ENCODE measurements at regions not wholly inside any gene's neighbourhood (a gene's known extent, or its start where the extent isn't known, plus 50 kb on each side); places are given as distances from the start of the nearest gene placed in this dataset.

- intact Hi-C loops (cut with DNase I), result no loop called here
- no peak for DNase-seq (ENCODE audit: low spot score)
These were observed 269.8 kb downstream of the HACE1 start for GRCh38 chr6:104589940-104590339.

GRCh38 chr6:104585646-104586045 is 274.1 kb downstream of the HACE1 start:
- intact Hi-C loops (cut with DNase I), result no loop called here
- no peak for DNase-seq (ENCODE audit: low spot score)

- no peak for DNase-seq (ENCODE audit: low spot score)
- intact Hi-C loops (cut with DNase I), result no loop called here
These were observed 279.3 kb downstream of the HACE1 start for GRCh38 chr6:104580452-104580851.

GRCh38 chr6:104579310-104579863 is 280.3 kb downstream of the HACE1 start:
- intact Hi-C loops (cut with DNase I), result no loop called here
- DNase-seq (ENCODE audit: low spot score), result no peak

DNA sequence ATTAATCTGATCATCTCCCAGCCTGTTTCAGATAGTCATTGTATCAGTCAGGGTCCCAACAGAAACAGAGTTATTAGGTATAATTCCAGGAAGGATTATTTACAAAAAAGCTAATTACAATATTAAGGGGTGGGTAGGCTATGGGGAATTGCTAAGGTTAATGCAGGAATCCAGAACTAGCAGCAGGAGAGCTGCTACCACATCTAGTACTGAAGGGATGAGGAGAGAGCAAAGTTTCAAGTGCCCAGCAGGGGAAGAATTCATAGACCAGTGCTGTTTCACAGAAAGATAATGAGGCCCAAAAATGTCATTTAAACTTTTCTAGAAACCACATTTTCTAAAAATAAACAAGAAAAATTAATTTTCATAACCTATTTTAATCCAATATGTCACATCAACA is 284.2 kb downstream of the HACE1 start:
- intact Hi-C loops (cut with DNase I), result no loop called here
- DNase-seq (ENCODE audit: low spot score), result no peak

- intact Hi-C loops (cut with DNase I), result no loop called here
- no peak for DNase-seq (ENCODE audit: low spot score)
These were observed 285.5 kb downstream of the HACE1 start for GRCh38 chr6:104574135-104574750.

- intact Hi-C loops (cut with DNase I), result no loop called here
- DNase-seq (ENCODE audit: low spot score), result no peak
These were observed 286.4 kb downstream of the HACE1 start for GRCh38 chr6:104573350-104573749.

- intact Hi-C loops (cut with DNase I), result no loop called here
- DNase-seq (ENCODE audit: low spot score), result no peak
These were observed 286.8 kb downstream of the HACE1 start for GRCh38 chr6:104572901-104573300.

GRCh38 chr6:104566411-104566810 is 293.3 kb downstream of the HACE1 start:
- DNase-seq (ENCODE audit: low spot score), result no peak
- intact Hi-C loops (cut with DNase I), result no loop called here

DNA sequence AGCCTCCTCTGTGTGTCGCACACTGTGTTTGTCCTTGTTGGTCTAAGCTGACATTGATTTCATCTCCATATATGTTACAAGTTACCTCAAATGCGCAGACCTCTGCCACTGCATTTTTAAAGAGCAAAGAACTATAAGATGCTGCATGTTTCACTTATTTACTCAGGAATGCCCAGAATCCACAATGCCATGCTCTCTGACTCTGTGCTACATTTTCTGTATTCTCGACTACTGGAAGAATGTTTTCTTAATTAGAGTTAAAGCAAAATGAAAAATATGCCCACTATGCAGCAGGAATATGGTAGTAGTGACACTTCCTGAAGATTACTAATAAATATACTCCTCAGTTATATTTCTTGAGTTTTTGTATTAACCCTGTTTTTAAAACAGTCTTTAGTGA is 296.4 kb downstream of the HACE1 start:
- no peak for DNase-seq (ENCODE audit: low spot score)
- intact Hi-C loops (cut with DNase I), result no loop called here

DNA sequence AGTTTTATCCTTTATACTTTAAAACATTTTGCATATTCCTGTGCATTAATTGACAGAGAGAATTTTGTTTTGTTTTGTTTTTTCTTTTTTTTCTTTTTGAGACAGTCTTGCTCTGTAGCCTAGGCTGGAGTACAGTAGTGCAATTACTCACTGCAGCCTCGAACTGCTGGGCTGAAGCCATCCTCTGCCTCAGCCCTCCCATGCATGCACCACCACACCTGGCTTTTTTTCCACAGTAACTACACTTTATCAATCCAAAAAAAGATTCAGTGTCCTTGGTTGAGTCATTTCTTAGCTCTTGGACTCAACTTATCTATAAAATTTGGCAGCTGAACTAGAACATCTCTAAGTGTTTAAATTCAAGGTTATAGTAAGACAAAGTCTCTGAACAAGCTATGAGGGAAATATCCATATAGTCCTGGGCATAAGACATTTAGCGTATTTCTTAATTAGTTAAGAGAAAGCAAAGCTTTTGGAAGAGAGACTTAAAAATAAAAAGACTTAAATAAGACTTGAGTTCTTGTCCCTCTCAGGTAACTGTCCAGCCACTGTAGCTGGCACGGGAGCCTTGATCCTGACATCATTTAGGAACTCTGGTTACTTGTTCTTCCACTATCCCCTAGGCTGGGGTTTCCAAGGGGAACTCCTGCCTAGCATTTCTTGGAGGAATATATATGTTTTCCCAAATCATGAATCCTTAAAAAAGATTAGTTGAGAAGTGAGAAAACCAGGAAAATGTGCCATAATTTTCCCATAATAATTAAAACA is 300.1 kb downstream of the HACE1 start:
- no peak for DNase-seq (ENCODE audit: low spot score)
- intact Hi-C loops (cut with DNase I), result no loop called here

DNA sequence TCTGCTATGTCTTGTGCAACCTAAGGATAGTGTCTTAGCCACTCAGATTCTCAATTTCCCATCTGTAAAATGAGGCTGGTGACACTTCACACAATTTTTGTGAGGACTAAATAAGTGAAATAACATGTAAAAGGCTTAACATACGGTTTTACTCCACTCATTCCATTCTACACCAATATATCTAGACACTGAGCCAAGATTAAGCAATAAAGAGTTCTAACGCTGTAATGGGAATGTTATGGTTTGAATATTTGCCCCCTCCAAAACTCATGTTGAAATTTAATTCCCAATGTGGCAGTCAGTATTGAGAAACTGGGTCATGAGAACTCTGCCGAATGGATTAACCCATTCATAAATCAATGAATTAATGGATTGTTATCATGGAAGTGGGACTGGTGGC is 301.0 kb downstream of the HACE1 start:
- DNase-seq (ENCODE audit: low spot score), result no peak
- intact Hi-C loops (cut with DNase I), result no loop called here

DNA sequence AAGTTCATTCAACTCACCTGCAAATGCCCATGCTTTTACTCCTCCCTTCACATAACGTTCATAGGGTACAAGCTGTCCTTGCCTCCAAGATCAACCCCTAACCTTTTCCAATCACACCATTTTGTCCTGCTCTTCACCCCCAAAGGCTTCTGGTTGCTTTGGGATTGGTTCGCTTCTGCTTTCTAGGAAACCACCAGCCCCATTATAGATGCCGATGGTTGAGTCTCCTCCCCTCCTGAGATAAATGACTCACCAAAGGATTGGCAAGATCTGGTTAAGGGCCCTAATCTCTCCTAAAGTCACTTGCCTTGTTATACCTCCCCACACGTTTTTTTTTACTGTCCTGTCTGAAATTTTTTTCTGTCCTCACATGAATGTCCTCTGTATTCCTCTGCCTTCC is 311.4 kb downstream of the HACE1 start:
- intact Hi-C loops (cut with DNase I), result no loop called here

GRCh38 chr6:104541411-104541810 is 318.3 kb downstream of the HACE1 start:
- intact Hi-C loops (cut with DNase I), result no loop called here
- no peak for DNase-seq (ENCODE audit: low spot score)

More for the DNA sequence above, 311.4 kb downstream of the HACE1 start:
- DNase-seq (ENCODE audit: low spot score), result no peak

GRCh38 chr6:104540743-104541142 is 319.0 kb downstream of the HACE1 start:
- intact Hi-C loops (cut with DNase I), result no loop called here
- DNase-seq (ENCODE audit: low spot score), result no peak

GRCh38 chr6:104539173-104539572 is 320.5 kb downstream of the HACE1 start:
- intact Hi-C loops (cut with DNase I), result no loop called here
- DNase-seq (ENCODE audit: low spot score), result no peak

GRCh38 chr6:104537872-104538271 is 321.8 kb downstream of the HACE1 start:
- intact Hi-C loops (cut with DNase I), result no loop called here
- DNase-seq (ENCODE audit: low spot score), result no peak

DNA sequence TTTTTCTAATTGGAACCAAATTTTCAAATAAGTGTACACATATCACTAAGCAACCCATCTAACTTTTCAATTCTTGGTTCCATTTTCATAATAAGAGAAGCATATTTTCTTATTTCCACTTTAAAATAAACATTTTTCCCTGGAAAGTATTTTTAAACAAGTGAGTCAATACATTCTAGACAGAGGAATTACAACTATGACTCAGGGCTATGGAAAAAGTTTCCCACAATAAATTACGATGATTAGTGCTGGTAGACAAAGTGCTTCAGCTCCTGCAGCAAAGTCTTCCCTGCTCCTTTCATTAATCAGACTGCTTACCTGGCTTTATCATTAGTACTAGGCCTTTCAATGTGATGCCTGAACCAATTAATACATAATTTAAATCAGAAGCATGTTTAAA is 322.5 kb downstream of the HACE1 start:
- intact Hi-C loops (cut with DNase I), result no loop called here
- no peak for DNase-seq (ENCODE audit: low spot score)

GRCh38 chr6:104532462-104532861 is 327.3 kb downstream of the HACE1 start:
- intact Hi-C loops (cut with DNase I), result no loop called here
- DNase-seq (ENCODE audit: low spot score), result no peak

GRCh38 chr6:104531646-104532045 is 328.1 kb downstream of the HACE1 start:
- DNase-seq (ENCODE audit: low spot score), result no peak
- intact Hi-C loops (cut with DNase I), result no loop called here
